PC-3 (cell line): ENCODE measurements at regions not wholly inside any gene's neighbourhood (a gene's known extent, or its start where the extent isn't known, plus 50 kb on each side); places are given as distances from the start of the nearest gene placed in this dataset.
"Not testable (repeated sequence)": the region's sequence is repeated elsewhere in the genome, so short reads cannot be mapped to it uniquely, and the experiment has no call there.

Experiments used
- ATAC-seq: fragments of 200-7000 bp; cut with Tn5 transposase; 2 replicates; pipeline ENCODE4 v1.9.1; 2020; ENCODE audit warnings: mild to moderate bottlenecking, moderate library complexity
- BruUV-seq: library from RNA; stranded (reverse); fragments of 400-500 nt; replicated peaks from 2 replicates; lab custom pipeline; 2021; lab: Mats Ljungman, UMichigan
- CTCF ChIA-PET: fragments of 300-600 bp; sonication (Branson Sonifier 250); formaldehyde crosslinking; loops from one replicate; lab custom pipeline; 2022; ENCODE audit warnings: antibody characterized with exemption; lab: Charles Lee
- POLR2A ChIA-PET: fragments of 300-600 bp; sonication (Branson Sonifier 250); formaldehyde crosslinking; loops from one replicate; lab custom pipeline; 2022; ENCODE audit warnings: antibody characterized with exemption; ENCODE audit not compliant: unreplicated experiment; lab: Charles Lee
- DNase-seq: peaks from one replicate; pipeline ENCODE4 v3.0.0-alpha.2; 2015
- H2AFZ ChIP-seq: fragments of 300-600 bp; sonication (generic); 2 replicates; pipeline ENCODE4 v1.6.0; 2016; ENCODE audit warnings: antibody characterized with exemption, low read length
- H3F3A ChIP-seq: fragments of 300-600 bp; sonication (generic); one replicate; pipeline ENCODE4 v1.6.0; 2017; ENCODE audit warnings: antibody characterized with exemption, low read length, control low read depth, mild to moderate bottlenecking; ENCODE audit not compliant: unreplicated experiment
- H3K27ac ChIP-seq: fragments of 300-600 bp; sonication (generic); 2 replicates; pipeline ENCODE4 v1.5.1; 2016; ENCODE audit warnings: mild to moderate bottlenecking, low read length
- H3K27me3 ChIP-seq: fragments of 300-600 bp; sonication (generic); 2 replicates; pipeline ENCODE4 v1.6.1; 2016; ENCODE audit warnings: low read length, mixed read lengths
- H3K36me3 ChIP-seq: fragments of 300-600 bp; sonication (generic); 2 replicates; pipeline ENCODE4 v1.6.1; 2016; ENCODE audit warnings: low read depth, mixed run types, low read length, mixed read lengths
- H3K4me1 ChIP-seq: fragments of 300-600 bp; sonication (generic); 2 replicates; pipeline ENCODE4 v1.5.1; 2016; ENCODE audit warnings: low read length; ENCODE audit not compliant: insufficient read depth
- H3K4me2 ChIP-seq: fragments of 300-600 bp; sonication (generic); 2 replicates; pipeline ENCODE4 v1.6.0; 2016; ENCODE audit warnings: low read length
- H3K4me3 ChIP-seq: fragments of 300-600 bp; sonication (generic); 2 replicates; pipeline ENCODE4 v1.5.1; 2016; ENCODE audit warnings: mild to moderate bottlenecking, low read length, mixed read lengths
- H3K79me2 ChIP-seq: fragments of 300-600 bp; sonication (generic); 2 replicates; pipeline ENCODE4 v1.6.1; 2017; ENCODE audit warnings: low read length, mixed read lengths
- H3K9ac ChIP-seq: fragments of 300-600 bp; sonication (generic); 2 replicates; pipeline ENCODE4 v1.6.0; 2016; ENCODE audit warnings: mild to moderate bottlenecking, low read length
- H3K9me2 ChIP-seq: fragments of 300-600 bp; sonication (generic); replicated peaks from 2 replicates; pipeline ENCODE4 v1.6.1; 2016; ENCODE audit warnings: mixed run types, low read length, mixed read lengths
- H3K9me3 ChIP-seq: fragments of 300-600 bp; sonication (generic); 2 replicates; pipeline ENCODE4 v1.6.1; 2016; ENCODE audit warnings: low read length, mixed read lengths
- H4K20me1 ChIP-seq: fragments of 300-600 bp; sonication (generic); 2 replicates; pipeline ENCODE4 v1.6.1; 2016; ENCODE audit warnings: low read length, mixed read lengths
- CTCF ChIP-seq: fragments of 300-600 bp; sonication (generic); conservative IDR thresholded peaks from 2 replicates; pipeline ENCODE4 v1.5.1; 2017; ENCODE audit warnings: antibody characterized with exemption, low read depth, mild to moderate bottlenecking, low read length
- EZH2 ChIP-seq: fragments of 300-600 bp; sonication (generic); IDR thresholded peaks from one replicate; pipeline ENCODE4 v1.6.1; 2017; ENCODE audit warnings: antibody characterized with exemption, mild to moderate bottlenecking, low read length; ENCODE audit not compliant: unreplicated experiment
- EZH2phosphoT487 ChIP-seq: fragments of 300-600 bp; sonication (generic); IDR thresholded peaks from 2 replicates; pipeline ENCODE4 v1.6.1; 2018; ENCODE audit warnings: mild to moderate bottlenecking, antibody characterized with exemption, low read length, borderline replicate concordance
- intact Hi-C: fragments of 100-400 bp; cut with micrococcal nuclease; formaldehyde crosslinking; loops from 2 replicates; pipeline ENCODE4 v1.9.0; 2023

GRCh38 chr9:24059651-24060050 lies 233.6 kb upstream of the ELAVL2 start:
- H3F3A ChIP-seq: no peaks in the 10 kb centered on the region
- H2AFZ ChIP-seq: no peak overlapping the region
- H3K27ac ChIP-seq: no peak overlapping the region
- H3K27me3 ChIP-seq: no peaks in the 10 kb centered on the region
- no peak for ATAC-seq
- no peak overlapping the region for H3K4me3 ChIP-seq
- no peaks in the 10 kb centered on the region for H3K9me3 ChIP-seq
- no peaks in the 10 kb centered on the region for H4K20me1 ChIP-seq
- TF ChIP-seq EZH2 (no peak), CTCF (no peak), EZH2phosphoT487 (no peak)
- ChIA-PET POLR2A (no interaction called here), CTCF (no interaction called here)
- no peaks in the 10 kb centered on the region for H3K36me3 ChIP-seq
- no peaks in the 10 kb centered on the region for H3K79me2 ChIP-seq
- no peak for DNase-seq
- BruUV-seq: no TSS peak
- H3K4me1 ChIP-seq: no peaks in the 10 kb centered on the region
- H3K4me2 ChIP-seq: no peak overlapping the region
- no peaks in the 10 kb centered on the region for H3K9me2 ChIP-seq
- no peak overlapping the region for H3K9ac ChIP-seq
- intact Hi-C loops: no loop called here

- no peaks in the 10 kb centered on the region for H3K9me3 ChIP-seq
- DNase-seq (peak; percentile 10), ATAC-seq (no peak)
- no peaks in the 10 kb centered on the region for H3K36me3 ChIP-seq
- H3K27ac ChIP-seq: no peak overlapping the region
- H3K9me2 ChIP-seq: no peaks in the 10 kb centered on the region
- no peak overlapping the region for H3K9ac ChIP-seq
- TF ChIP-seq CTCF (0 out of 2 replicates have a peak, but pooled peaks have one; percentile 25), EZH2 (no peak)
- H4K20me1 ChIP-seq: no peaks in the 10 kb centered on the region
- intact Hi-C loops: no loop called here
- no peak overlapping the region for H3K4me3 ChIP-seq
- H2AFZ ChIP-seq: no peak overlapping the region
- H3K27me3 ChIP-seq: no peaks in the 10 kb centered on the region
- no peaks in the 10 kb centered on the region for H3K4me1 ChIP-seq
- no peaks in the 10 kb centered on the region for H3K79me2 ChIP-seq
- no peak overlapping the region for H3K4me2 ChIP-seq
- ChIA-PET CTCF (no interaction called here), POLR2A (no interaction called here)
- no TSS peak for BruUV-seq
- no peaks in the 10 kb centered on the region for H3F3A ChIP-seq
Observed at GRCh38 chr9:24051587-24051986, 225.5 kb upstream of the ELAVL2 start.

GRCh38 chr9:24050239-24050638 lies 224.2 kb upstream of the ELAVL2 start:
- H3K9me3 ChIP-seq, BruUV-seq, H3F3A ChIP-seq, H3K27ac ChIP-seq, H3K4me2 ChIP-seq, H3K4me1 ChIP-seq, ATAC-seq, CTCF ChIA-PET, intact Hi-C loops, H3K4me3 ChIP-seq, H3K79me2 ChIP-seq, H2AFZ ChIP-seq, H3K9ac ChIP-seq, H3K36me3 ChIP-seq, POLR2A ChIA-PET, H4K20me1 ChIP-seq, H3K9me2 ChIP-seq, H3K27me3 ChIP-seq, DNase-seq: not testable (repeated sequence)
